ENCODE measurements at regions not wholly inside any gene's neighbourhood (a gene's known extent, or its start where the extent isn't known, plus 50 kb on each side); places are given as distances from the start of the nearest gene placed in this dataset.

- peaks cover 0 to 10% of the 10 kb centered on the region in 2 experiments; a peak in 3 of 5 replicates for H3K9me3 Mint-ChIP-seq
- no peak overlapping the region for H3K14ac ChIP-seq (ENCODE audit: insufficient read depth, low read length)
- no peaks in the 10 kb centered on the region for H3K23me2 ChIP-seq (ENCODE audit: insufficient read length, low read depth, low read length, poor library complexity, severe bottlenecking)
- no peak overlapping the region for H2BK15ac ChIP-seq (ENCODE audit: low read depth, low read length)
- H3K4me1 ChIP-seq (ENCODE audit: insufficient read depth, low read length): no peaks in the 10 kb centered on the region
- no peaks in the 10 kb centered on the region; a peak in 1 of 7 replicates for H3K36me3 Mint-ChIP-seq (ENCODE audit: insufficient read depth in 1 of 3, low read depth in 3 of 3)
- no peak overlapping the region for H2BK5ac ChIP-seq (ENCODE audit: insufficient read length, low read length)
- H3K27ac ChIP-seq (ENCODE audit: insufficient read length, low read depth, low read length): no peak overlapping the region
- H3T11ph ChIP-seq (ENCODE audit: low read length): no peak overlapping the region
- H3K4me2 ChIP-seq (ENCODE audit: insufficient read depth, insufficient read length, low read length): no peak overlapping the region
- DNase-seq: no peak
- H3K18ac ChIP-seq (ENCODE audit: insufficient read length, low read depth, low read length): no peak overlapping the region
- no peaks in the 10 kb centered on the region for H3K79me1 ChIP-seq (ENCODE audit: insufficient read depth, low read depth, low read length, poor library complexity, severe bottlenecking)
- no peak overlapping the region for H4K91ac ChIP-seq (ENCODE audit: insufficient read length, low read depth, low read length)
- no peaks in the 10 kb centered on the region for H3K79me2 ChIP-seq (ENCODE audit: insufficient read depth, low read length)
- H3K4ac ChIP-seq (ENCODE audit: low read depth, low read length): no peak overlapping the region
- H3K56ac ChIP-seq (ENCODE audit: insufficient read length, low read depth, low read length): no peak overlapping the region
- no peaks in the 10 kb centered on the region for H3K27me3 Mint-ChIP-seq (ENCODE audit: low read depth)
- H2BK12ac ChIP-seq (ENCODE audit: insufficient read length, low read depth, low read length): no peak overlapping the region
- H4K5ac ChIP-seq (ENCODE audit: insufficient read length, low read depth, low read length): no peak overlapping the region
- H3K23ac ChIP-seq (ENCODE audit: insufficient read length, low read depth, low read length): no peak overlapping the region
- no peaks in the 10 kb centered on the region for H3K9me3 ChIP-seq (ENCODE audit: control insufficient read depth, low read depth, low read length)
- H4K20me1 ChIP-seq (ENCODE audit: control insufficient read depth, insufficient read depth, insufficient read length): no peaks in the 10 kb centered on the region
- no peak for TF ChIP-seq CTCF (conservative IDR thresholded peaks at IDR 0.05)
- H3K4me3 Mint-ChIP-seq: no peak overlapping the region
- H3K27ac Mint-ChIP-seq: no peak overlapping the region
- H2AK5ac ChIP-seq (ENCODE audit: insufficient read length, low read length): no peak overlapping the region
- H4K8ac ChIP-seq (replicated peaks; ENCODE audit: insufficient read length, low read depth, low read length): no peak overlapping the region
- no peak overlapping the region for H2BK120ac ChIP-seq (ENCODE audit: low read depth, low read length, poor library complexity, severe bottlenecking)
- peaks cover 0 to 4% of the 10 kb centered on the region in 2 experiments; a peak in 3 of 4 replicates for H3K4me1 Mint-ChIP-seq
- no peaks in the 10 kb centered on the region for H3K27me3 ChIP-seq (ENCODE audit: insufficient read depth, low read length)
- H2BK20ac ChIP-seq (ENCODE audit: low read depth, low read length, poor library complexity, severe bottlenecking): no peak overlapping the region
- no peak overlapping the region for H2AFZ ChIP-seq (ENCODE audit: low read length)
- no CpG with 5 or more reads among the region's 2 CpGs for WGBS (ENCODE audit: extremely low coverage, insufficient read length, low lambda C conversion rate)
- no peak overlapping the region for H3K9ac ChIP-seq (ENCODE audit: extremely low read depth, insufficient read length, low read length)
Measured at GRCh38 chr17:63246344-63246743, 199.8 kb downstream of the CYB561 start.
